Stimulated activated naive B cell treated with anti-CD40 and anti-IgM and Interleukin-4, amounts not matched to agents 10 μg/mL and 1 μg/mL and 100 μg/mL, for 72 hours (primary cell): ENCODE measurements at regions not wholly inside any gene's neighbourhood (a gene's known extent, or its start where the extent isn't known, plus 50 kb on each side); places are given as distances from the start of the nearest gene placed in this dataset.

Source experiments
- ATAC-seq, 2 donors: fragments of 150-1000 bp; cut with Tn5 transposase; replicated peaks; 2 replicates each; pipeline ENCODE4 v1.10.0; 2021; ENCODE audit warnings: moderate library complexity in 1 of 2
- DNase-seq: peaks from one replicate; pipeline ENCODE4 v3.0.0; 2021
- H3K27ac Mint-ChIP-seq: one replicate; pipeline ENCODE4 v1.8.0; 2022; ENCODE audit warnings: mild to moderate bottlenecking, mixed read lengths
- H3K27me3 Mint-ChIP-seq, 2 donors: one replicate each; pipeline ENCODE4 v1.8.0; 2022; ENCODE audit warnings: mixed read lengths in 2 of 2
- H3K36me3 Mint-ChIP-seq, 2 donors: one replicate each; pipeline ENCODE4 v1.8.0; 2022; ENCODE audit warnings: mixed read lengths in 2 of 2, mild to moderate bottlenecking in 1 of 2
- H3K4me1 Mint-ChIP-seq, 2 donors: one replicate each; pipeline ENCODE4 v1.8.0; 2022; ENCODE audit warnings: mixed read lengths in 2 of 2, mild to moderate bottlenecking in 1 of 2
- H3K4me3 Mint-ChIP-seq, 2 donors: one replicate each; pipeline ENCODE4 v1.8.0; 2022; ENCODE audit warnings: mild to moderate bottlenecking in 2 of 2, mixed read lengths in 2 of 2, moderate library complexity in 1 of 2
- H3K9me3 Mint-ChIP-seq, 2 donors: one replicate each; pipeline ENCODE4 v1.8.0; 2022; ENCODE audit warnings: mixed read lengths in 2 of 2, mild to moderate bottlenecking in 1 of 2

- Mint-ChIP-seq H3K36me3 (no peaks in the 10 kb centered on the region), H3K27me3 (no peaks in the 10 kb centered on the region), H3K27ac (no peak overlapping the region), H3K4me3 (no peak overlapping the region), H3K4me1 (no peaks in the 10 kb centered on the region), H3K9me3 (no peaks in the 10 kb centered on the region)
- DNase-seq (no peak), ATAC-seq (no peak)
These were observed 2332.1 kb downstream of the PCDH7 start for GRCh38 chr4:33052241-33052640.

- Mint-ChIP-seq H3K4me1 (no peaks in the 10 kb centered on the region), H3K27me3 (no peaks in the 10 kb centered on the region), H3K4me3 (no peak overlapping the region), H3K27ac (no peak overlapping the region), H3K36me3 (no peaks in the 10 kb centered on the region), H3K9me3 (no peaks in the 10 kb centered on the region)
- ATAC-seq (no peak), DNase-seq (no peak)
These were observed 2334.0 kb downstream of the PCDH7 start for GRCh38 chr4:33054161-33054560.

GRCh38 chr4:33054656-33055196, 2334.6 kb downstream of the PCDH7 start:
- Mint-ChIP-seq H3K36me3 (no peaks in the 10 kb centered on the region), H3K4me3 (no peak overlapping the region), H3K27ac (no peak overlapping the region), H3K9me3 (no peaks in the 10 kb centered on the region), H3K4me1 (no peaks in the 10 kb centered on the region), H3K27me3 (no peaks in the 10 kb centered on the region)
- no peak for ATAC-seq
- no peak for DNase-seq

- H3K4me1 Mint-ChIP-seq: no peaks in the 10 kb centered on the region
These were observed 2337.6 kb downstream of the PCDH7 start for GRCh38 chr4:33057736-33058135.

GRCh38 chr4:33058998-33059397, 2338.8 kb downstream of the PCDH7 start:
- no peak overlapping the region for H3K4me3 Mint-ChIP-seq
- H3K36me3 Mint-ChIP-seq: no peaks in the 10 kb centered on the region

More at GRCh38 chr4:33057736-33058135, 2337.6 kb downstream of the PCDH7 start:
- DNase-seq (no peak), ATAC-seq (no peak)
- H3K27ac Mint-ChIP-seq: no peak overlapping the region
- no peaks in the 10 kb centered on the region for H3K27me3 Mint-ChIP-seq
- H3K9me3 Mint-ChIP-seq: no peaks in the 10 kb centered on the region
- H3K36me3 Mint-ChIP-seq: no peaks in the 10 kb centered on the region
- H3K4me3 Mint-ChIP-seq: no peak overlapping the region

GRCh38 chr4:33060674-33061542, 2340.7 kb downstream of the PCDH7 start:
- peak; percentile 74 to 79 for ATAC-seq
- DNase-seq: no peak
- Mint-ChIP-seq H3K27ac (no peak overlapping the region), H3K27me3 (no peaks in the 10 kb centered on the region), H3K4me1 (no peaks in the 10 kb centered on the region), H3K4me3 (no peak overlapping the region), H3K36me3 (no peaks in the 10 kb centered on the region), H3K9me3 (no peaks in the 10 kb centered on the region)

More at GRCh38 chr4:33058998-33059397, 2338.8 kb downstream of the PCDH7 start:
- DNase-seq: no peak
- no peaks in the 10 kb centered on the region for H3K4me1 Mint-ChIP-seq
- no peak overlapping the region for H3K27ac Mint-ChIP-seq
- no peak for ATAC-seq
- H3K27me3 Mint-ChIP-seq: no peaks in the 10 kb centered on the region
- no peaks in the 10 kb centered on the region for H3K9me3 Mint-ChIP-seq

GRCh38 chr4:33061727-33062126, 2341.6 kb downstream of the PCDH7 start:
- Mint-ChIP-seq H3K9me3 (no peaks in the 10 kb centered on the region), H3K36me3 (no peaks in the 10 kb centered on the region), H3K4me3 (no peak overlapping the region), H3K4me1 (no peaks in the 10 kb centered on the region), H3K27ac (no peak overlapping the region), H3K27me3 (no peaks in the 10 kb centered on the region)
- ATAC-seq: no peak
- DNase-seq: no peak

GRCh38 chr4:33062155-33062806, 2342.1 kb downstream of the PCDH7 start:
- Mint-ChIP-seq H3K9me3 (no peaks in the 10 kb centered on the region), H3K4me1 (no peaks in the 10 kb centered on the region), H3K27ac (no peak overlapping the region), H3K27me3 (no peaks in the 10 kb centered on the region), H3K36me3 (no peaks in the 10 kb centered on the region), H3K4me3 (no peak overlapping the region)
- DNase-seq (no peak), ATAC-seq (no peak)

GRCh38 chr4:33063241-33063640, 2343.1 kb downstream of the PCDH7 start:
- Mint-ChIP-seq H3K4me3 (no peak overlapping the region), H3K4me1 (no peaks in the 10 kb centered on the region), H3K36me3 (no peaks in the 10 kb centered on the region), H3K27ac (no peak overlapping the region), H3K27me3 (no peaks in the 10 kb centered on the region), H3K9me3 (no peaks in the 10 kb centered on the region)
- no peak for ATAC-seq
- no peak for DNase-seq

GRCh38 chr4:33064238-33064637, 2344.1 kb downstream of the PCDH7 start:
- Mint-ChIP-seq H3K4me1 (no peaks in the 10 kb centered on the region), H3K4me3 (no peak overlapping the region), H3K36me3 (no peaks in the 10 kb centered on the region), H3K9me3 (peaks cover 3 to 4% of the 10 kb centered on the region in 2 donors), H3K27ac (no peak overlapping the region), H3K27me3 (no peaks in the 10 kb centered on the region)
- DNase-seq (no peak), ATAC-seq (no peak)

- Mint-ChIP-seq H3K27me3 (no peaks in the 10 kb centered on the region), H3K4me3 (no peak overlapping the region), H3K36me3 (no peaks in the 10 kb centered on the region), H3K27ac (no peak overlapping the region), H3K9me3 (peaks cover 4 to 7% of the 10 kb centered on the region in 2 donors), H3K4me1 (no peaks in the 10 kb centered on the region)
- DNase-seq (no peak), ATAC-seq (no peak)
These were observed 2345.6 kb downstream of the PCDH7 start for GRCh38 chr4:33065749-33066148.

- Mint-ChIP-seq H3K4me3 (no peak overlapping the region), H3K4me1 (no peaks in the 10 kb centered on the region), H3K27ac (no peak overlapping the region), H3K9me3 (peaks cover 4 to 7% of the 10 kb centered on the region in 2 donors), H3K36me3 (no peaks in the 10 kb centered on the region), H3K27me3 (no peaks in the 10 kb centered on the region)
- no peak for ATAC-seq
- no peak for DNase-seq
These were observed 2347.1 kb downstream of the PCDH7 start for GRCh38 chr4:33067221-33067620.

GRCh38 chr4:33068539-33068938, 2348.4 kb downstream of the PCDH7 start:
- Mint-ChIP-seq H3K9me3 (peaks cover 4 to 7% of the 10 kb centered on the region in 2 donors), H3K27ac (no peak overlapping the region), H3K4me1 (no peaks in the 10 kb centered on the region), H3K27me3 (no peaks in the 10 kb centered on the region), H3K4me3 (no peak overlapping the region), H3K36me3 (no peaks in the 10 kb centered on the region)
- DNase-seq: no peak
- no peak for ATAC-seq

GRCh38 chr4:33071535-33071934, 2351.4 kb downstream of the PCDH7 start:
- Mint-ChIP-seq H3K4me3 (no peak overlapping the region), H3K27me3 (no peaks in the 10 kb centered on the region), H3K27ac (no peak overlapping the region), H3K36me3 (no peaks in the 10 kb centered on the region), H3K4me1 (no peaks in the 10 kb centered on the region), H3K9me3 (peaks cover 4 to 7% of the 10 kb centered on the region in 2 donors)
- ATAC-seq (no peak), DNase-seq (no peak)
